ENCODE measurements at regions not wholly inside any gene's neighbourhood (a gene's known extent, or its start where the extent isn't known, plus 50 kb on each side); places are given as distances from the start of the nearest gene placed in this dataset.

DNA sequence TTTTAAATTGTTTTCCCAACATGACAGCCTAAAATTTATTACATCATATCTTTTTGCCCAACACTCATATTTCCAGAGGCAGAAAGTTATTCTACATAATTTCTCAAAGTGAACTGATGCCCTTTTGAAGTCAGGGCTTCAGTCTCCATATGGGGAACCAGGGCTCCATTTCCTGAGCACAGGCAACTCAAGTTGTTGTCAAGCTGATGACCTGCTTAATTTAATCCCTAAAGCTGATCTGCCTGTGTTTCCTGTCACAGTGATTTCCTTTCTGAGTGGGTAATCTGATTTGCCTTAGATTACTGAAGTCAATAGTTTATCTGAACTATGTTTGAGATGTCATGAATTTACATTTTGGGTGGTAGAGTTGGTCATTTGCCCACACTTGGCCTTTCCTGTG is 932.1 kb upstream of the MANEA start:
- TF ChIP-seq POLR2AphosphoS5 (IDR thresholded peaks at IDR 0.05; ENCODE audit: low read depth, low read length) (no peak), TAF1 (IDR thresholded peaks at IDR 0.05; ENCODE audit: borderline replicate concordance, insufficient read depth, low read length) (no peak), SIN3A (IDR thresholded peaks at IDR 0.05; ENCODE audit: borderline replicate concordance, insufficient read depth, low read length) (no peak)

Measured in PFSK-1 (cell line).